OCI-LY7 (cell line): ENCODE measurements at regions not wholly inside any gene's neighbourhood (a gene's known extent, or its start where the extent isn't known, plus 50 kb on each side); places are given as distances from the start of the nearest gene placed in this dataset.

Experiments
- EZH2phosphoT487 ChIP-seq: fragments of 200-600 bp; sonication (generic); IDR thresholded peaks from 2 replicates; pipeline ENCODE4 v1.6.1; 2018; ENCODE audit warnings: low read depth, borderline replicate concordance, mild to moderate bottlenecking, mixed run types, antibody characterized with exemption, low read length, moderate library complexity, mixed read lengths
- TF ChIP-seq, protein P1 (sequence below): fragments of 200-600 bp; sonication (generic); conservative IDR thresholded peaks from 2 replicates; pipeline ENCODE4 v1.5.1; 2014; ENCODE audit warnings: mild to moderate bottlenecking, antibody characterized with exemption, low read length, moderate library complexity, mixed read lengths

DNA sequence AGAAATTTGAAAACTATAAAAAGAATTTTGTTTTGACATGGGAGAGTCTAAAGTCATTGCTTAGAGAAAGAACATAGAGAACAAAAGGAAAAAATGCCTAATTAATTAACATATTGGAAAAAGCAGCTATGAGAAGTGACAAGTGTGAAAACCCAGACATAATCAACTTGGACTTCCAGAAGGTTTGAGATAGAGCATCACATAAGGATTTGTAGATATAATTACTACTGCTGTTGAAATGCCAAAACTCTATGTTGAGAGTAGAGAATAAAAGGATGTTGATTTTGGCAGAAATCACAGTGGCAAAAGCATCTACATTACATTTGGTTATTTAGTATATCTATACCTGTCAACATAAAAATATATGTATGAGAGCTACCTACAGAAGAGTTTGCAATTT lies 135.1 kb downstream of the SLC41A2 start:
- TF ChIP-seq, protein P1, sequence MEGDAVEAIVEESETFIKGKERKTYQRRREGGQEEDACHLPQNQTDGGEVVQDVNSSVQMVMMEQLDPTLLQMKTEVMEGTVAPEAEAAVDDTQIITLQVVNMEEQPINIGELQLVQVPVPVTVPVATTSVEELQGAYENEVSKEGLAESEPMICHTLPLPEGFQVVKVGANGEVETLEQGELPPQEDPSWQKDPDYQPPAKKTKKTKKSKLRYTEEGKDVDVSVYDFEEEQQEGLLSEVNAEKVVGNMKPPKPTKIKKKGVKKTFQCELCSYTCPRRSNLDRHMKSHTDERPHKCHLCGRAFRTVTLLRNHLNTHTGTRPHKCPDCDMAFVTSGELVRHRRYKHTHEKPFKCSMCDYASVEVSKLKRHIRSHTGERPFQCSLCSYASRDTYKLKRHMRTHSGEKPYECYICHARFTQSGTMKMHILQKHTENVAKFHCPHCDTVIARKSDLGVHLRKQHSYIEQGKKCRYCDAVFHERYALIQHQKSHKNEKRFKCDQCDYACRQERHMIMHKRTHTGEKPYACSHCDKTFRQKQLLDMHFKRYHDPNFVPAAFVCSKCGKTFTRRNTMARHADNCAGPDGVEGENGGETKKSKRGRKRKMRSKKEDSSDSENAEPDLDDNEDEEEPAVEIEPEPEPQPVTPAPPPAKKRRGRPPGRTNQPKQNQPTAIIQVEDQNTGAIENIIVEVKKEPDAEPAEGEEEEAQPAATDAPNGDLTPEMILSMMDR, result no peak
- TF ChIP-seq EZH2phosphoT487, result no peak
